ENCODE measurements at regions not wholly inside any gene's neighbourhood (a gene's known extent, or its start where the extent isn't known, plus 50 kb on each side); places are given as distances from the start of the nearest gene placed in this dataset.

- DNase-seq, result no peak
Observed at GRCh38 chr10:24039897-24040296, 169.0 kb upstream of the KIAA1217 start.

GRCh38 chr10:24041034-24041433 lies 167.9 kb upstream of the KIAA1217 start:
- no peak for DNase-seq

GRCh38 chr10:24041834-24042233 lies 167.1 kb upstream of the KIAA1217 start:
- no peak for DNase-seq

GRCh38 chr10:24042884-24043283 lies 166.1 kb upstream of the KIAA1217 start:
- no peak for DNase-seq

GRCh38 chr10:24046060-24046459 lies 162.9 kb upstream of the KIAA1217 start:
- DNase-seq, result no peak

- no peak for DNase-seq
Observed at GRCh38 chr10:24047176-24047575, 161.8 kb upstream of the KIAA1217 start.

GRCh38 chr10:24054421-24054820 lies 154.5 kb upstream of the KIAA1217 start:
- no peak for DNase-seq

GRCh38 chr10:24080207-24080606 lies 128.7 kb upstream of the KIAA1217 start:
- DNase-seq, result no peak

- DNase-seq, result no peak
Observed at GRCh38 chr10:24086296-24087086, 122.4 kb upstream of the KIAA1217 start.

- no peak for DNase-seq
Observed at GRCh38 chr10:24091256-24091655, 117.7 kb upstream of the KIAA1217 start.

- DNase-seq, result no peak
Observed at GRCh38 chr10:24096281-24096680, 112.7 kb upstream of the KIAA1217 start.

GRCh38 chr10:24097751-24098207 lies 111.2 kb upstream of the KIAA1217 start:
- no peak for DNase-seq

- DNase-seq, result no peak
Observed at GRCh38 chr10:24104895-24105294, 104.0 kb upstream of the KIAA1217 start.

- no peak for DNase-seq
Observed at GRCh38 chr10:24113901-24114300, 95.0 kb upstream of the KIAA1217 start.

- DNase-seq, result no peak
Observed at GRCh38 chr10:24114556-24114955, 94.4 kb upstream of the KIAA1217 start.

GRCh38 chr10:24115403-24115802 lies 93.5 kb upstream of the KIAA1217 start:
- DNase-seq, result no peak

GRCh38 chr10:24118246-24118645 lies 90.7 kb upstream of the KIAA1217 start:
- DNase-seq, result no peak

GRCh38 chr10:24119896-24120295 lies 89.0 kb upstream of the KIAA1217 start:
- DNase-seq, result no peak

GRCh38 chr10:24120646-24121045 lies 88.3 kb upstream of the KIAA1217 start:
- no peak for DNase-seq

- DNase-seq, result no peak
Observed at GRCh38 chr10:24127516-24127915, 81.4 kb upstream of the KIAA1217 start.

GRCh38 chr10:24128066-24128730 lies 80.7 kb upstream of the KIAA1217 start:
- no peak for DNase-seq

GRCh38 chr10:24132741-24133140 lies 76.2 kb upstream of the KIAA1217 start:
- no peak for DNase-seq

- no peak for DNase-seq
Observed at GRCh38 chr10:24133835-24134234, 75.1 kb upstream of the KIAA1217 start.

- DNase-seq, result no peak
Observed at GRCh38 chr10:24136070-24136469, 72.9 kb upstream of the KIAA1217 start.
